ENCODE measurements at regions not wholly inside any gene's neighbourhood (a gene's known extent, or its start where the extent isn't known, plus 50 kb on each side); places are given as distances from the start of the nearest gene placed in this dataset.

DNA sequence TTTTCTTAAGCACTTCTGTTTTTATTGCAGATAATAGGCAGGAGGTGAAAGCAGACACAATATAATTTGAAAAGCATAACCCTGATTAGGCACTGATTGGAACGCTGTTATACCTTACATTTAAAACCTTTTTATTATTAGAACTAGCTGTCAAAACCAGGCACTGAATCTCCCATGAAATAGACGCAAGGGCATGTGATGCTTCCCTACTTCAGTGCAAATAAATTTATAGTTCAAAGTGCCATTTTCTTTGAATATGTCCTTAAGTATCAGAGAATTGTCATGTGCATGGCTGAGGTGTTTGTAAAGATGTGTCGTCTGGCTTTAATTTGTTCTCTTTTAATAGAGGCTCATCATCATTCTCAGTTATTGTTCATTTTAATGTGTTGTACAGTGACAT, 386.0 kb downstream of the NR2F2 start:
- DNase-seq (ENCODE audit: extremely low read depth, insufficient read length) = no peak
- TF ChIP-seq, protein P1, sequence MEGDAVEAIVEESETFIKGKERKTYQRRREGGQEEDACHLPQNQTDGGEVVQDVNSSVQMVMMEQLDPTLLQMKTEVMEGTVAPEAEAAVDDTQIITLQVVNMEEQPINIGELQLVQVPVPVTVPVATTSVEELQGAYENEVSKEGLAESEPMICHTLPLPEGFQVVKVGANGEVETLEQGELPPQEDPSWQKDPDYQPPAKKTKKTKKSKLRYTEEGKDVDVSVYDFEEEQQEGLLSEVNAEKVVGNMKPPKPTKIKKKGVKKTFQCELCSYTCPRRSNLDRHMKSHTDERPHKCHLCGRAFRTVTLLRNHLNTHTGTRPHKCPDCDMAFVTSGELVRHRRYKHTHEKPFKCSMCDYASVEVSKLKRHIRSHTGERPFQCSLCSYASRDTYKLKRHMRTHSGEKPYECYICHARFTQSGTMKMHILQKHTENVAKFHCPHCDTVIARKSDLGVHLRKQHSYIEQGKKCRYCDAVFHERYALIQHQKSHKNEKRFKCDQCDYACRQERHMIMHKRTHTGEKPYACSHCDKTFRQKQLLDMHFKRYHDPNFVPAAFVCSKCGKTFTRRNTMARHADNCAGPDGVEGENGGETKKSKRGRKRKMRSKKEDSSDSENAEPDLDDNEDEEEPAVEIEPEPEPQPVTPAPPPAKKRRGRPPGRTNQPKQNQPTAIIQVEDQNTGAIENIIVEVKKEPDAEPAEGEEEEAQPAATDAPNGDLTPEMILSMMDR (IDR thresholded peaks at IDR 0.05; ENCODE audit: insufficient read depth, low read length, poor library complexity, severe bottlenecking) = no peak
- Histone ChIP-seq H3K4me3 (replicated peaks; ENCODE audit: low read depth, low read length) (no peak overlapping the region), H3K36me3 (ENCODE audit: control insufficient read depth, insufficient read depth, low read length) (no peaks in the 10 kb centered on the region), H3K27me3 (replicated peaks; ENCODE audit: control insufficient read depth, insufficient read depth, low read length) (no peaks in the 10 kb centered on the region)

DNA sequence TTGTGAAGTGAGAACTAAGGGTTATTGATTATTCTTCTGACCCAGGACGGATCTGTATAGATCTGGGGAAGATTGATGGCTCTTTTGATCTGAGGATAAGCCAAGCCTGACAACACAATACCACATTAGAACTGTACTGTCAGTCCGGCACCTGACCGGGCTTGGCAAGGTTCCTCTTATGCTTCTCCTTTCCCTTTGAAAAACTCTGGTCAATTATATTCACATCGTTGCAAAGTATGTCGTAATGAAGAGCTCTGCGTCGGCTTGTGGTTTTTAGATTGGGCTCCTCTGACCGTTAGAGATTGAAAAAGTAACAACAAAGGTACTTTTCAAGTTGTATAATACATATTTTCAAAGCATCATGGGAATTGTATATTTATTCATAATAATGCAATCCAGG, 389.8 kb downstream of the NR2F2 start:
- DNase-seq (ENCODE audit: extremely low read depth, insufficient read length) = no peak
- Histone ChIP-seq H3K36me3 (ENCODE audit: control insufficient read depth, insufficient read depth, low read length) (no peaks in the 10 kb centered on the region), H3K27me3 (replicated peaks; ENCODE audit: control insufficient read depth, insufficient read depth, low read length) (no peaks in the 10 kb centered on the region), H3K4me3 (replicated peaks; ENCODE audit: low read depth, low read length) (no peak overlapping the region)
- TF ChIP-seq, protein P1 (IDR thresholded peaks at IDR 0.05; ENCODE audit: insufficient read depth, low read length, poor library complexity, severe bottlenecking) = no peak

DNA sequence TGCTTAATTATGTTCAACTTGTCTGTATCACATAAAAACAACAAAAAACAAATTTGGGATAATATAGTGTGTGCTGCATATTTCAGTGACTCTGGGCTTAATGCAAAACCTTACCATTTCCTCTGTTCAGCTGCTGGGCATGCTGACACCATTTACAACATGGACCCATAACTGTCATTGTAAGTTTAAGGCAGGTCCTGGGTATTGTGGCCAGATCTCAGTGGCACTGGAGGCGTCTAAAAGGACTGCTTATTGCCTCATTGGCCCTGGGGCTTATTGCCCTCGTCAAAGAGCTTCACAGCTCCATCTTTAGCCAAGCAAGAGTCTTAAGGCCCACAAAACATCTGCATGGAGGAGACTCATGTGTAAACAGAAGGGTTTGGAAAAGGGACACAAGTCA, 390.2 kb downstream of the NR2F2 start:
- no peaks in the 10 kb centered on the region for H3K27me3 ChIP-seq (replicated peaks; ENCODE audit: control insufficient read depth, insufficient read depth, low read length)
- TF ChIP-seq, protein P1 (IDR thresholded peaks at IDR 0.05; ENCODE audit: insufficient read depth, low read length, poor library complexity, severe bottlenecking) = no peak
- DNase-seq (ENCODE audit: extremely low read depth, insufficient read length) = no peak
- no peaks in the 10 kb centered on the region for H3K36me3 ChIP-seq (ENCODE audit: control insufficient read depth, insufficient read depth, low read length)
- no peak overlapping the region for H3K4me3 ChIP-seq (replicated peaks; ENCODE audit: low read depth, low read length)

DNA sequence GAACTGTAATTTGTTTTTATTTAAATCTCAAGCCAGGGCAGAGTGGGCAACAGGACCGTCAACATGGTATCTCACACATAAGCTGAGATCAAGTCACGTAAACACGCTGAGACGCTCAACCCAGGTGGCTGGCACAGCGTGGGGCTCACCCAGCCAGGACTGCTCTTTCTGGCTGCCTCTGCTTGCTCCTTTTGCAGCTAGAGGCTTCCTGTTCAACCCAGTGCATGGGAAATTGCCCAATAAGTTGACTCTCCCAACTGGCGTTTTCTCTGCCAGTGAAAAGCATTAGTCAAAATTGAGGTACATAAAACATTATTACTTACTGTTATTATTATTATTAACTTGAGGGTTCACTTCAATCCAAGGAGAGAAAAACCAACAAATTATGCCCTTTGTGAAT, 398.1 kb downstream of the NR2F2 start:
- H3K4me3 ChIP-seq (replicated peaks; ENCODE audit: low read depth, low read length) = no peak overlapping the region
- DNase-seq (ENCODE audit: extremely low read depth, insufficient read length) = no peak
- TF ChIP-seq, protein P1 (IDR thresholded peaks at IDR 0.05; ENCODE audit: insufficient read depth, low read length, poor library complexity, severe bottlenecking) = no peak
- no peaks in the 10 kb centered on the region for H3K27me3 ChIP-seq (replicated peaks; ENCODE audit: control insufficient read depth, insufficient read depth, low read length)
- H3K36me3 ChIP-seq (ENCODE audit: control insufficient read depth, insufficient read depth, low read length) = no peaks in the 10 kb centered on the region

DNA sequence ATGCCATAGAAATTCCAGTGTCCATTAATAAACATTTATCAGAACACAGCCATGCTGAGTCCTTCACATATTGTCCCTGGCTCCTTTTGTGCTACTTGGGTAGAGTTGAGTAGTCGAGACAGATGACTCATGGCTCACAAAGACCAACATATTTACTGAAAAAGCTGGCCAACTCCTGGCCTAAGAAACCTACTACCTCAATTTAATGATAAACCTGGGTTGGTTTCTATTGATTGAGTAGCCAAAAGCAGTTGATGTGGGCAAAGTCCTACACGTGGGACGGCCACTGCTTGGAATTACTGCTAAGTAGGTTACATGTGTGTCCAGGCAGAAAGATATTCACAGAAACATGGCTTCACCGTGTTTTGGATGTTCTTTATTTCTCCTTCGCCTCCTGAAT, 402.2 kb downstream of the NR2F2 start:
- TF ChIP-seq, protein P1 (IDR thresholded peaks at IDR 0.05; ENCODE audit: insufficient read depth, low read length, poor library complexity, severe bottlenecking) = no peak
- H3K36me3 ChIP-seq (ENCODE audit: control insufficient read depth, insufficient read depth, low read length) = no peaks in the 10 kb centered on the region
- no peaks in the 10 kb centered on the region for H3K27me3 ChIP-seq (replicated peaks; ENCODE audit: control insufficient read depth, insufficient read depth, low read length)
- no peak overlapping the region for H3K4me3 ChIP-seq (replicated peaks; ENCODE audit: low read depth, low read length)
- no peak for DNase-seq (ENCODE audit: extremely low read depth, insufficient read length)

DNA sequence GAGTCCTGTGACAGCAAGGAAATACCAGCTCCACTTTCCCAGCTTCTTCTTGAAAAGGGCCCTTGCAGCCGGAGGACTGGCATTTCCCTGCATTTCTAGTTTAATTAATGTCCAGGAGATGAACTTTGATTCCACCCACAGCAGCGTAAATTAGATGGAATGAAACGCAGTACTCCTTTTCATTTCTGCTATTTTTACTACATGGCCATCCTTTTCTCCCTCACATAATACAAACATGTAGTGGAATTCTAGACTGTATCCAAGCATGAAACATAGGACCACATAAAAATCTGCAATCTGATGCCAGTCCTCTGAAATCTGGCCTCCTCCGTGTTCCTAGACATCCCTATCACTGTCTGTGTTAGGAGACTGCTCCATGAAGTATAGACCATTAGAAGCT, 403.2 kb downstream of the NR2F2 start:
- Histone ChIP-seq H3K36me3 (ENCODE audit: control insufficient read depth, insufficient read depth, low read length) (no peaks in the 10 kb centered on the region), H3K27me3 (replicated peaks; ENCODE audit: control insufficient read depth, insufficient read depth, low read length) (no peaks in the 10 kb centered on the region), H3K4me3 (replicated peaks; ENCODE audit: low read depth, low read length) (no peak overlapping the region)
- no peak for DNase-seq (ENCODE audit: extremely low read depth, insufficient read length)
- TF ChIP-seq, protein P1 (IDR thresholded peaks at IDR 0.05; ENCODE audit: insufficient read depth, low read length, poor library complexity, severe bottlenecking) = no peak

All from GM06990 (cell line).